ENCODE measurements at regions not wholly inside any gene's neighbourhood (a gene's known extent, or its start where the extent isn't known, plus 50 kb on each side); places are given as distances from the start of the nearest gene placed in this dataset.
A peak's percentile ranks its signal among the peaks of the same experiment; 100 is the strongest.

DNA sequence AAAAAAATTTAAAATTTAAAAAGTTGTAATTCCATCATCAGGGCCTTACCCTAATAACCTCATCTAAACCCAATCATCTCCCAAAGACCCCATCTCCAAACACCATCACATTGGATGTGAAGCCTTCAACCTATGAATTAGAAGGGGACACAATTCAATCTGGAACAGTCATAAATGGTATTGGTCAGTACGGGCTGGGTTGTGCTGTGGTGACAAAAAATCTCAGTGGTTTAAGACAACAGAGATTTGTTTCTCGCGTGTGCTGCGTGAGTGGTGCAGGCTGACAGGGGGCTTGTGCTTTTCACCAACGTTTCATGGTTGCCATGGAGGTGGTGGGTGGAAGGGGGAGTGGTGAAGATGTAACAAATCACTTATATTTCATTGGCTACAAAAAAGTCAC is 174.5 kb downstream of the INHBB start:
- TF ChIP-seq, protein P1, sequence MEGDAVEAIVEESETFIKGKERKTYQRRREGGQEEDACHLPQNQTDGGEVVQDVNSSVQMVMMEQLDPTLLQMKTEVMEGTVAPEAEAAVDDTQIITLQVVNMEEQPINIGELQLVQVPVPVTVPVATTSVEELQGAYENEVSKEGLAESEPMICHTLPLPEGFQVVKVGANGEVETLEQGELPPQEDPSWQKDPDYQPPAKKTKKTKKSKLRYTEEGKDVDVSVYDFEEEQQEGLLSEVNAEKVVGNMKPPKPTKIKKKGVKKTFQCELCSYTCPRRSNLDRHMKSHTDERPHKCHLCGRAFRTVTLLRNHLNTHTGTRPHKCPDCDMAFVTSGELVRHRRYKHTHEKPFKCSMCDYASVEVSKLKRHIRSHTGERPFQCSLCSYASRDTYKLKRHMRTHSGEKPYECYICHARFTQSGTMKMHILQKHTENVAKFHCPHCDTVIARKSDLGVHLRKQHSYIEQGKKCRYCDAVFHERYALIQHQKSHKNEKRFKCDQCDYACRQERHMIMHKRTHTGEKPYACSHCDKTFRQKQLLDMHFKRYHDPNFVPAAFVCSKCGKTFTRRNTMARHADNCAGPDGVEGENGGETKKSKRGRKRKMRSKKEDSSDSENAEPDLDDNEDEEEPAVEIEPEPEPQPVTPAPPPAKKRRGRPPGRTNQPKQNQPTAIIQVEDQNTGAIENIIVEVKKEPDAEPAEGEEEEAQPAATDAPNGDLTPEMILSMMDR (IDR thresholded peaks at IDR 0.05): no peak
- TF ChIP-seq POLR2A (IDR thresholded peaks at IDR 0.05): no peak
- Histone ChIP-seq H3K4me3 (replicated peaks in 1 of 3) (no peak overlapping the region), H3K4me1 (peaks cover 0 to 6% of the 10 kb centered on the region in 2 donors), H3K36me3 (no peaks in the 10 kb centered on the region), H3K9me3 (no peaks in the 10 kb centered on the region), H3K27ac (no peak overlapping the region), H3K27me3 (no peaks in the 10 kb centered on the region)
- DNase-seq: no peak
- intact Hi-C loops (cut with DNase I): loop anchor here (5.0 to 10.0 kb wide), 2 partner anchors 154 to 178 kb away; no protein-coding TSS in a partner anchor
- WGBS, 2 donors: 89 to 90% methylated on average over 5 of the region's 5 CpGs

DNA sequence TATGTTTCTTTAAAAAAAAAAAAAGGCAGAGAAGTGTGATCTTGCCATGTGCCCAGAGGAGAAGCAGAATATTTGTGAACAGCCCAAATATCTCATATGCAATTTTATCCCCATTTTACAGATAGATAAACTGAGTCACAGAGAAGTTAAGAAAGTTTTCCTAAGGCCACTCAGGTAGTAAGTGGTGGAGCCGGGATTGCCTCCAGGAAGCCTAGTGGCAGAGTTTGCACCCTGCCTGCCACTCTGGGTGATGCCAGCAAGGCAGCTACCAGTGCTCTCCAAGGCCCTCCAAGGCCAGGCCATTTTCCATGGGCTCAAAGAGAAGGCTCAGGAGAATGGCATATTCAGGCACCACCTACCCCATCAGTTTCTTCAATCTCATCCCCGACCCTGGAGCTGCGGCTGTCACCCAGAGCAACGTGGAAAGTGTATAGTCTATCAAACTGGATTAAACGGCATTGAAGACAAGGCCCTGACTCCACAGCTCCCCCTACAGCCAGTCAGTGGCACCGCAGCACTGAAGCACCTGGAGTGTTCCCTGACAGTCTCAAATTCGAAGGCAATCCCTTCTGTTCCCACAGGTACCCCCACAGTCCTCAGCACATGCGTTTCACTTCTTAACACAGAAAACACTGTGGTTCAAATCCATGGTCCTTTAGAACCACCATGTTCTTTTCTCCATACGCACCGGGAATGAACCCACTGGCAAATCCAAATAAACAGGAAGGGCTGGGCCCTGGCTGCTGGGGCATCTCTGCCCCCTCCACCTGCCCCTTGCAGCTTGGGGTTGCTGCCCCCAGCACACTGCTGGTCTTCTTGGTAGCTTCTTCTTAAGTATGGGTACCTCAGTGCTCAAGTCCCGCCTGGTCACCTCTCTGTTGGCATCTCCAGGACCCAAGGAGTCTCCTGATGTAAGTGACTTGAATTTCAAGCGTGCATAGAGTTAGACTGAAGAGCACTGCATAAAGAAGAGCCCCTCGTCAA is 175.3 kb downstream of the INHBB start:
- no peak for TF ChIP-seq POLR2A (IDR thresholded peaks at IDR 0.05)
- TF ChIP-seq, protein P1 (IDR thresholded peaks at IDR 0.05): peak; percentile 65 to 89 (median 79)
- H3K27me3 ChIP-seq: no peaks in the 10 kb centered on the region
- no peak overlapping the region for H3K27ac ChIP-seq
- 40 to 41% methylated on average over 13 of the region's 13 CpGs for WGBS, 2 donors
- intact Hi-C loops (cut with DNase I): loop anchor here (5.0 to 10.0 kb wide), 2 partner anchors 154 to 179 kb away; no protein-coding TSS in a partner anchor
- peak; percentile 52 to 66 for DNase-seq
- no peaks in the 10 kb centered on the region for H3K9me3 ChIP-seq
- H3K4me1 ChIP-seq: peaks cover 0 to 6% of the 10 kb centered on the region in 2 donors
- H3K36me3 ChIP-seq: no peaks in the 10 kb centered on the region
- no peak overlapping the region for H3K4me3 ChIP-seq (replicated peaks in 1 of 3)

DNA sequence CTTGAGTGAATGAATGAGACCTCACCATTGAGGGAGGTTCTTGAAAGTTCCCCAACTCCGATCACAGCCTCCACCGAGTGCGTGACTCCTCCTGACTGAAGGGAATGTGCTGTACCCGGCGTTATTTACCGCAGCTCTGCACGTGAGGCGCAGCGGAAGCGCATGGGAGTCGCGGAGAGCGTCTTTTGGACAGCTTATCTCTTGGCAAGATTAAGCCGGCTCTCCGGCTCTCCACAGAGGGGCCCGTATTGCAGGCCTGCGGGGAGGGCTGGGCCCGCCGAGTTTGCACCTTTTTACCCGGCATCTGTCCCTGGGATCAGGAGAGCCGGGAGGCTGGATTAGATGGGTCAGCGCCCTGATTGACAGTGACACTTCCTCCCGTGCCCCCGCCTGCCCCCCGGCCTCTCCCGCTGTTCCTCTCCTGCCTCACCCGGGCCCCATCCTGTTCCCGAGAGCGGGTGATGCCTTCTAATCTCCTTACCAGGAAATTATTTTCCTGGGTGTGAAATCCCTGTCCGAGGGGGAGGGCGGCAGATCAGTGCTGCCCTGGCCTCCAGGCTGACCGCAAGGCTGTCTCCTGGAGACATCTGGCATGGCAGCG is 176.3 kb downstream of the INHBB start:
- Histone ChIP-seq H3K4me3 (replicated peaks in 1 of 3) (no peak overlapping the region), H3K9me3 (no peaks in the 10 kb centered on the region), H3K27me3 (no peaks in the 10 kb centered on the region), H3K4me1 (peaks cover 0 to 6% of the 10 kb centered on the region in 2 donors), H3K27ac (no peak overlapping the region), H3K36me3 (no peaks in the 10 kb centered on the region)
- intact Hi-C loops (cut with DNase I): loop anchor here (5.0 to 10.0 kb wide), 2 partner anchors 153 to 180 kb away; no protein-coding TSS in a partner anchor
- no peak for DNase-seq
- TF ChIP-seq POLR2A (IDR thresholded peaks at IDR 0.05): no peak
- TF ChIP-seq, protein P1 (IDR thresholded peaks at IDR 0.05): no peak
- WGBS, 2 donors: 50 to 51% methylated on average over 25 to 29 of the region's 33 CpGs

DNA sequence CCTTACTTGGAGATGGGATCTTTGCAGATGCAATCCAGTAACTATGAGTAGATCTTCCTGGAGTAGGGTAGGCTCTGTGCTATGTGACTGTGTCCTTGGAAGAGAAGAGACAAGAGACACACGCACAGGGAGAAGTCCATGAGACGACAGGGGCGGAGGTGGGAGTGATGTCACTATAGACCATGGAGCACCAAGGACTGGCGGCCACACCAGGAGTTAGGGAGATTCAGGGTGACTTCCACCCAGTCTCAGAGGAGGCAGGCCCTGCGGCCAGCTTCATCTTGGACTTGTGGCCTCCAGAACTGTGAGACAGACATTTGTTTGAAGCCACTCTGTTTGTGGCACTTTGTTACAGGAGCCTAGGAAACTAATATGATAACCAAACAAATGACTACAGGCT is 177.8 kb downstream of the INHBB start:
- 92 to 95% methylated on average over 5 of the region's 5 CpGs for WGBS, 2 donors
- Histone ChIP-seq H3K4me1 (peaks cover 0 to 11% of the 10 kb centered on the region in 2 donors), H3K36me3 (no peaks in the 10 kb centered on the region), H3K27ac (no peak overlapping the region), H3K27me3 (no peaks in the 10 kb centered on the region), H3K9me3 (no peaks in the 10 kb centered on the region), H3K4me3 (replicated peaks in 1 of 3) (no peak overlapping the region)
- intact Hi-C loops (cut with DNase I): loop anchor here (5.0 to 10.0 kb wide), 2 partner anchors 151 to 181 kb away; no protein-coding TSS in a partner anchor
- TF ChIP-seq, protein P1 (IDR thresholded peaks at IDR 0.05): no peak
- no peak for TF ChIP-seq POLR2A (IDR thresholded peaks at IDR 0.05)
- no peak for DNase-seq
